GM18870 (cell line): ENCODE measurements at regions not wholly inside any gene's neighbourhood (a gene's known extent, or its start where the extent isn't known, plus 50 kb on each side); places are given as distances from the start of the nearest gene placed in this dataset.
"Not testable (repeated sequence)": the region's sequence is repeated elsewhere in the genome, so short reads cannot be mapped to it uniquely, and the experiment has no call there.

Experiments
- ATAC-seq: cut with Tn5 transposase; IDR thresholded peaks from one replicate; pipeline ENCODE4 v1.9.1; 2021; ENCODE audit warnings: moderate library complexity; ENCODE audit not compliant: unreplicated experiment

DNA sequence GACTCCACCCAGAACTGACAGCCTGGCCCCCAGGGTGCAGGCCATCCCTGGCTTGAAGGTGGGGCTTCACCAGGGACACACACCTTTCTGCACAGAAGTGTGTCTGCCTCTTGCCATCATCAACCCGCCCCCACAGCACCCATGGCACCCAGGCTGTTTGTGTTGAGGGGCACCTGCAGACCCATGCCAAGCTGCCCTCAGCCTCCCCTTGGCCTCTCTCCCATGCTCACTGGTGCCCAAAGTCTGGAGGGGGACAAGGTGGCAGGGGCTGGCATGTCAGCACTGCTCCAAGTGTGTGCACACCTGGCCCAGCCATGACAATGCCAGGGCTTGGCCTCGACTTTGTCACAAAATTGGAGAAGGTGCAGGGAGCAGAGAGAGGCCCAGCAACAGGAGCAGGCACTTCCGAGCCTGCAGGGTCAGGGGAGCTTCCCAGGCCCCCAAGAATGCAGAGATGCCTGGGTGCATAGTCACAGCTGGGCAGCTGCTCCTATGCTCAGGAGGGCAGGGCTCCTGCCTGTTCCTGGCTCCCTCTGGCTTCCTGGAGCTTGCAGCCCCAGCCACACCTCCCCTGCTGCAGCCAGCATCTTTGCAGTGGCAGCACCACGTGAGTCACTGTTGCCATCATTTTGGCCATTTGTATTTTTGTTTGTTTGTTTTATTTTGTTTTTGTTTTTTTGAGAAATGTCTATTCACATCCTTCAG is 280.6 kb upstream of the UBE2E3 start:
- ATAC-seq: no peak

DNA sequence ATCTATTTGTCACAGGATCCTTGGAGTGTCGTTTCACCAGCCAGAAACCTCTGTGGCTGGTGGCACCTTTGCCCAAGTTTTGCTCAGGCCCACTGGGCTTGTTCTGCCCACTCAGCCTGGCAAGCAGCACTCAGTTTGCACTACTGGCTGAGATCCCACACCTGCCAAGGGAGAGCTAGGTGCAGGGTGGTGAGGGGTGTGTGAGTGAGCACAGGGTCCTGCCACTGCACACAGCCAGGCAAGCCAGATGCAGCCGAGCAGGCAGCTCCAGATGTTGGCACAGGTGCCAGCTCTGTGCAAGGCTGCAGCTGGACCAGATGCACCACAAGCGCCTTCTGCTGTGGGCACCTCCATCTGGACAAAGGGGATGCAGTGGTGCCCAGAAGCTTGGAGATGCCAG is 281.7 kb upstream of the UBE2E3 start:
- ATAC-seq: no peak

DNA sequence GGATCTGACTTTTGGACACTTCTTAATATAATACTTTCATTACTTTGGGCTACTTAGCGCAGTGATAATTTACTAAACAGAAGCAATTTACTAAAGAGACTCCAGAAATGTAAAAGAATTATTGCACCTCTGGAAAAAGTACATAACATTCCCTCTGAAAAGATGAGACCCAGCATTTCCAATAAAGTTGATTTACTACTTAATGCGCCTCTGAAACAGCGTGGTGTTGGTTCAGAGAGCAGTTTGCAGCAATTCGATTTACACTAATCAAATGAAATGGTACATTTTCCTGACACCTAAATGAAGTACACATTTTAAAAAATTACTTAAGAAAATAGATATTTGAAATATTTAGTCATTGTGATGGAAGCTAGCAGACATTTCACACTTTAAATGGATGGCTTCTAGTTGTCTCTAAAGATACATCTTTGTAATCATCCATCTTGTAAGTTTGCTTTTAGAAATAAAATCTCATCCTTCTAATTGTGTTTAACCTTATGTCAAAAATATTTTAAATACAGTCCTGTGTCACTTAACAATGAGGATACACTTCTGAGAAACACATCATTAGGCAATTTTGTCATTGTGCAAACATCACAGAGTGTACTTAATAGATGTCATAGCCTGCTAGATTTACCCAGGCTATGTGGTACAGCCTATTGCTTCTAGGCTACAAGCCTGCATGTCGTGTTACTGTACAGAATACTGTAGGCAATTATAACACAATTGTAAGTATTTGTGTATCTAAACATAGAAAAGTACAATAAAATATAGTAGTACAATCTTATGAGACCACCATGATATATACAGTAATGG is 284.6 kb upstream of the UBE2E3 start:
- ATAC-seq: no peak

DNA sequence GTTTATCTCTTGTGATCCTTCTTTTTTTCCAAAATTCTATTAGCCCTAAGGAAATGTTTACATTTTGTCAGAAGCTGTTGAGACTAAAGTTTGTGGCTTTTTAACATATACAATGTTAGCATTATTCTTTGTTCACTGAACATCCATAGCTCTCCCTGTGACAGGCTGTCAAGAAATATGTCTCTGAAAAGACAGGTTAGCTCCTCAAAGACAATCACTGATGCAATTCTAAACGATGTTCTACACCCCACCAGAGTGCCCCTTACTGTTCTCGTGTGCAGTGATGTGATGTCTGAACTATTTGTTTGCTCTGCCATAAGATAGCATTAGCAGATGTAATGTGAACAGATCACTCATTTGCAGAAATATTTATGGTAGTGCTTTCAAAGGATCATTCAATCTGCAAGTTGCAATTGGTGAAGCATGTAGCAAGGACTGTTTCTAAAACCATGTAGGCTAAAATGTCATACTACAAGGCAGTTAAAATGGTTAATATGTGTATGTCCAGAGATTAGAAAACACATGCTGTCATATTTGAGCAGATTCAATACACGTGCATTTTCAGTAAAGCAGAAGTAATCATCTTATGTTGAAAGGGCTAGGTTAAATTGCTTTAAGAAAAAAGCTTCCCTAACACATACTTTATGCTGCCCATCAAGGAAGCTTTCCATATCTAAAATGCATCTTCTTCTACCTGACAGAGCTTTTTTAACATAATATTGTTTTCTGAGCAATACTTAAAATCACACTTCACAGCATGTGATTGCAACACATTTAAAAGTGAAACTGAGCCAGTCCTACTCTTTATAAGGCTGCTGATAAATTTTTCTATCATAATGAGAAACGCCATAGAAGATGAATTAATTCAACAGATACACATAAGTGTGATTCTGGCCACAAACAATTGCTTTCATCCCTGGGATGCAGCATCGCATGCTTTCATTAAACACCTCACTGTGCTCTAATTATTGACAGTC is 285.7 kb upstream of the UBE2E3 start:
- no peak for ATAC-seq

DNA sequence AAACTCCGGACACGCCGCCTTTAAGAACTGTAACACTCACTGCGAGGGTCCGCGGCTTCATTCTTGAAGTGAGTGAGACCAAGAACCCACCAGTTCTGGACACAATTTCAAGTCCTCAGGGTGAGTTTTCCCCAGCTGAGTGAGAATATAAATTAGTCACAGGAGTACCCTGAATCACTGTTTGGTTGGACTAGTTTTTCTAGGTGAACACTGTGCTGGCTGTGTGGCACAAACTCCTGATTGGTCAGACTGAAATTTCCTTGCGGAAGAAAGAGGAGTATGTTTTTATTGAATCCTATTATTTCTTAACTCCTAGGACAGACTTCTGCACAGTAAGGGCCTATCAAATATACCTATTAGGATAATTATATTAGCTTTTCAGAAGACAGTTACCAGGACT is 288.1 kb upstream of the UBE2E3 start:
- no peak for ATAC-seq

DNA sequence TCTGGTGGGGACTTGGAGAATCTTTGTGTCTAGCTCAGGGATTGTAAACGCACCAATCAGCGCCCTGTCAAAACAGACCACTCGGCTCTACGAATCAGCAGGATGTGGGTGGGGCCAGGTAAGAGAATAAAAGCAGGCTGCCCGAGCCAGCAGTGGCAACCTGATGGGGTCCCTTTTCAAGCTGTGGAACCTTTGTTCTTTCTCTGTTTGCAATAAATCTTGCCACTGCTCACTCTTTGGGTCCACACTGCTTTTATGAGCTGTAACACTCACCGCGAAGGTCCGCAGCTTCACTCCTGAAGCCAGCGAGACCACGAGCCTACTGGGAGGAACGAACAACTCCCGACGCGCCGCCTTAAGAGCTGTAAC is 288.6 kb upstream of the UBE2E3 start:
- ATAC-seq: not testable (repeated sequence)

DNA sequence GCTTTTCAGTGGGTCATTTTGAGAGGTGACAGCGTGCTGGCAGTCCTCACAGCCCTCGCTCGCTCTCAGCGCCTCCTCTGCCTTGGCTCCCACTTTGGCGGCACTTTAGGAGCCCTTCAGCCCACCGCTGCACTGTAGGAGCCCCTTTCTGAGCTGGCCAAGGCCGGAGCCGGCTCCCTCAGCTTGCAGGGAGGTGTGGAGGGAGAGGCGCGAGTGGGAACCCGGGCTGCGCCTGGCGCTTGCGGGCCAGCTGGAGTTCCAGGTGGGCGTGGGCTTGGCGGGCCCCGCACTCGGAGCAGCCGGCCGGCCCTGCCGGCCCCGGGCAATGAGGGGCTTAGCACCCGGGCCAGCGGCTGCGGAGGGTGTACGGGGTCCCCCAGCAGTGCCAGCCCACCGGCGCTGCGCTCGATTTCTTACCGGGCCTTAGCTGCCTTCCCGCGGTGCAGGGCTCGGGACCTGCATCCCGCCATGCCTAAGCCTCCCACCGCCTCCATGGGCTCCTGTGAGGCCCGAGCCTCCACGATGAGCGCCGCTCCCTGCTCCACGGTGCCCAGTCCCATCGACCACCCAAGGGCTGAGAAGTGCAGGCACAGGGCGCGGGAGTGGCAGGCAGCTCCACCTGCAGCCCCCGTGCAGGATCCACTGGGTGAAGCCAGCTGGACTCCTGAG is 289.1 kb upstream of the UBE2E3 start:
- ATAC-seq: not testable (repeated sequence)

DNA sequence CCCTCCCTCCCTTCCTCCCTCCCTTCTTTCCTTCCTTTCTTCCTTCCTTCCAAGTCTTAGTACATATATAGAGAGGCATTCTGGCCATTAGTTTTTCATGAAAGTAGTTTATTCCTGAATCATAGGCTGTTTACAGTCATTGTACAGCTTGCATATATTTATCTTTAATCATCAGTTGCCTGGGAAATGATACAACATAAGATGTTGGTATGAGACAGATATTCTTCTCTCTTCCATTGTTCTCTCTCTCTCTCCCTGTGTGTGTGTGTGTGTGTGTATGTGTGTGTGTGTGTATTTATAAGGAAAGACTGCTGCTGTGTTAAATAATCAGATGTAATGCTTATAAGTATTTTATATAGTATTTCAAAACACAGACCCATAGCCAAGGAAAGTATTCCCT is 289.8 kb upstream of the UBE2E3 start:
- ATAC-seq: no peak

DNA sequence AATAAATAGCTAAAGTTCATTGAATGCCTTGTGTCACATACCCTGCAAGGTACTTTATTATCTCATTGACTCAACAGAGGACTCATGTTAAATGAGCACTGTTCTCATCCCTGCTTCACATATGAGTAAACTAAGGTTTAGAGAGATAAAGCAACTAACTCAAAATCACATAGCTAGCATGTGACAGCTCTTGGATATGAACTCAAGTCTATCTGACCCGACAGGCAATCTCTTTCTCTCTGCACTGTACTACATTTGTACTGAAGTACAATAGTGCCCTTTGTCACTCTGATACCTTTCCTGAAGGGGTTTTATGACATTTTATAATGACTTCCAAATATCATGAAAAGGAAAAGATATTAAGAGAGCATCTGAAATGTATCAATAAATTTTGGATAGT is 297.5 kb upstream of the UBE2E3 start:
- ATAC-seq: no peak

DNA sequence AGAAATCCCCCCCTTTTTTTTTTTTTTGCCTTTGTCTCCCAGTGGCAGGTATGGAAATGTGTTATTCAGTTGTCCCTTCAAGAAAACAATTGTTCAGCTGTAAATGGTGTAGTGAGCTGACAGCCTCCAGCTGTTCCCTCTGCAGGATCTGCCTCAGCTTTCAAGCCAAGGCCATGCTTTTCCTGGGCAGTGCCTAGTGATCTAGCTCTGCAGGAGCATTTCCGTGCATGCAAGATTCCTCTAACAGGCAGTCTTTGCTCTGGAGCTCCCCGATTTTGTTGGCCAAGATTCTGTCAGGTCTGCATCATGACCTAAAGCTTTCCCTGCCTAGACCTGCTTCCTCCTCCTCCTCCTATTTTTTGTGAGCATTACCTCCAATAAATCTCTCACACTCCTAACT is 300.7 kb upstream of the UBE2E3 start:
- no peak for ATAC-seq

DNA sequence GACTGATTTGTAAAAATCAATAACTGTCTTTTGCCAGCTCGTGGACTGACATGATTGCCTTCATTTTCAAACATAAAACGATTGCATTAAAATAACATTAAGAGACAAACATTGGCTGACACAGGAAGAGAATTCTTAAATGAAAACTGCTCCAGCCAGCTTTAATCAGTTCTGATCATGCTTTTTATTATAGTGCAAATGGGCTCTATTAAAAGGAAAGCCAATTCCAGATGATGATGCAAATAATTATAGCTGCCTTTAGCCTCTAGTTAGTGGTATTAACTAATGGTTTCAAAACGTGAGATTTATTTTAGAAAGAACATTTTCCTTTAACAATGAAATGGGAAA is 301.8 kb upstream of the UBE2E3 start:
- no peak for ATAC-seq

DNA sequence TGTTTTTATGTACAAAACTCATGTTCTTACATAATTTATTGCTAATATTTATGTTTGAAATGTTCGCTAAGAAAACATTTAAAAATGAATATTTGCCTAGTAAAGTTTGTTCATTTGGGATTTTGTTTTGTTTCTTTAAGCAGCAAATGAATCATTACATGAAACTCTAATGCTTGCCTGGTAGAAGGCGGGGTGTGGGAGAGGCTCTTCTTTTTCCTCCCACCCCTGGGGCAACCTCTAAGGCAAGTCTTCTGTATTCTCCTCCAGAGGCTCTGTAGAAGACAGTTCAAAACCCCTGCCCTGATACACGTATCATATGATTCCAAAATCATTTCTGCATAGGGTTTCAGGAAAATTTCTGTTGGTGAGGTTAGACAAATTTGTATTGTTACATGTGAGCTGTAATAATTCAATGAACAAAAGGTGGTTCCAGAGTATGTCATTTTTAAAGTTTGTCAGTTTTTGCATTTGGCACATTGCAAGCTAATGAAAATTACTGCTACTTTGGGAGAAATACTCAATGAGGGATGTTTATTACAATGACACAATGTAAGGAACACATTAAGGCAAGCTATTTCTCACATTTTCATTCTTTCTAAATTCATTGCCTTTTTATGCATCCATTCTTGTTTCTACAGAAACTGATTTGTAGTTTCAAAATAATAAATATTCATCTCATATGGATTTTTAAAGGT is 302.3 kb upstream of the UBE2E3 start:
- no peak for ATAC-seq

DNA sequence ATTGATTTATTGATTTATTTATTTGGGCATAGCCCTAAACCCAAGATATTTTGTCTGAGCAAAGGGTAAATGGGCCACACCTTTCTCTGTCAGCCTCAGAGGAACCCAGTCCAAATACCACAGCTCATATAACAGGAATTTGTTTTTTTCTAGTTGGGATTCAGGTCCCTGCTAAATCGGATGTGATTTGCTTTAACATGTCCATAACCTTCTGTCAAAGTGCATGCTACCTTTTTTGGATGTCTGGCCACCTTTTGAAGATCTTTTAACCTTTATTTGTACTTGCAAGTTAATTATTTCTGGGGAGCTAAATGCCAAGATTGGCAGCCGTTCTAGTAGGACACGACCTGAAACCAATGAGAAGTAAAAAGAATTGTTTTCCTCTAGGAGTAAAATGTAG is 303.2 kb upstream of the UBE2E3 start:
- ATAC-seq: no peak

DNA sequence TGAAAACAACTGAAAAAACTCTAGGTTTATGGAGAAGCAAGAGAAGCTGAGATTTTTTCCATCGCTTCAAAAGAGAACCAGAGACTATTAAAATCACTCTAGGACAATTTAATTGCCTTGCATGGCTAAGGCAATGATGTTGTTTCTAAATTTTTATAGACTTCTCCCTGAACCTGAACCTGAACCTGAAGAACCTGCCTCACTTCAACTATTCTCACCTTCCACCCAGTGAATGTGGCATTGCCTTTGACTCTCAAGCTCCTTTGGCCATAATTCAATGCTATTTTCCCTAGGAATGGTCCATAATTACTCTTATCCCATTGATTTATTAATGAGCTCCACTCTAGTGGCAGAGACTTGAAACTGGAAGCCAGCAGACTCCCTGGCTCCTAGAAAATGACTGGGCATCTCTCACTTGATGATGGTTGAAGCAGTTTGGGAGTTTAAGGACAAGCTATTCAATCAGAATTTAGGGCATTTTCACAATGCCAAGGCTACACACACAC is 303.8 kb upstream of the UBE2E3 start:
- no peak for ATAC-seq

DNA sequence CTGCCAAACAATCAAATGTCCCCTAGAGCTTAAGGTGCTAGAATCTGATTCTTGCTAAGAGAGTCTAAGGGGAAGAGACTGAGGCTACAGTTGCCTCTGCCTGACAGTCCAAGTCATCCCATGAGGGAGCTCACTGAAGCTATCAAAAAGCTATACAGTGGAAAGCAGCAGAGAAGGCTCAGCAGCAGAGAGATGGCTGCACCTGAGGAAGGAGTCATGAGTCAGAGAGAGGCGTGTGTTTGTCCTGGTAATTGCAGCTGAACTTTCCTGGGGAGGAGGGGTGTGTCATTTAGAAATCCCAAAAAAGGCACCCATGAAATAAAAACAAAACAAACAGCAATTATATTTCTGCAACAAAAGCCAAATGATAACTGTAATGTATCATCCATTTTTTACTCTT is 305.2 kb upstream of the UBE2E3 start:
- no peak for ATAC-seq

DNA sequence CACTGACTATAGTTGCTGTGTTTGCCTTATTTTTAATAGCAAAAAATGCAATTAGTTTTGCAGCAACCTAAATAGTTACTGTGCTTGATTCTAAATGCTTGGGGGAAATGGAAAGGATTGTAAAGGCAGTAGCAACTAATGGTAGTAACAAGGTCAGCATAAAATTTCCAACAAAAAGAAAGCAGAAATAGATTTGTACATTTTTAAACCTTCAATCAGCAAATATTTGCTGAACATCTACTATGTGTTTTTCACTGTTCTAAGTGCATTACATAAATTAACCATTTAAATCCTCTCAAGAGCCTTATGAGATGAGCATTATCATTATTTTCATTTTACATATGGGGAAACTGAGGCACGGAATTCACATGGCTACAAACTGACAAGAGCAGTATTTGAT is 308.0 kb upstream of the UBE2E3 start:
- no peak for ATAC-seq

DNA sequence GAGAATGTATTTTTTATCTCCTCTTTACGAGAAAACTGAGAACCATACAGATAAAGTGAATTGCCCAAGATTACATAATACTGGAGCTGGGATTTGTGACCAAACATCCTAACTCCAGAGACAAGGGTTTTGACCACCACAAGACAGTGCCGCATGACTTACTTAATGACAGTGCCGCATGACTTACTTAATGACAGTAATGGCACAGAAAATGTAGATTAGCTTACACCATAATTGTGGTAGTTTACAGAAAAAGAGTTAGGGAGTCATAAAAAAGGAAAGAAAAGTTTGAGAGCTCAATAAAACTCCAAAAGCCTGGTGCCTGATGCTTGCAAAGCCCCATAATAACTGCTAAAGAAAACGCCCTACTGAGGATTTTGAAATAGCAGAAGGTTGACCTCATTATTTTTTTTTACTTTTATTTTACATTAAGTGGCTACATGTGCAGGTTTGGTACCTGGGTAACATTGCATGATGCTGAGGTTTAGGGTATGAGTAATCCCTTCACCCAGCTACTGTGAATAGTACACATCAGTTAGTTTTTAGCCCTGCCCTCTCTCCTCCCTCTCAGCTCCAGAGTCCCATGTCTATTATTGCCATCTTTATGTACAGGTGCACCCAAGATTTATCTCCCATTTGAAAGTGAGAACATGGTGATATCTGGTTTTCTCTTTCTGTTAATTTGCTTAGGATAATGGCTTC is 310.0 kb upstream of the UBE2E3 start:
- no peak for ATAC-seq

DNA sequence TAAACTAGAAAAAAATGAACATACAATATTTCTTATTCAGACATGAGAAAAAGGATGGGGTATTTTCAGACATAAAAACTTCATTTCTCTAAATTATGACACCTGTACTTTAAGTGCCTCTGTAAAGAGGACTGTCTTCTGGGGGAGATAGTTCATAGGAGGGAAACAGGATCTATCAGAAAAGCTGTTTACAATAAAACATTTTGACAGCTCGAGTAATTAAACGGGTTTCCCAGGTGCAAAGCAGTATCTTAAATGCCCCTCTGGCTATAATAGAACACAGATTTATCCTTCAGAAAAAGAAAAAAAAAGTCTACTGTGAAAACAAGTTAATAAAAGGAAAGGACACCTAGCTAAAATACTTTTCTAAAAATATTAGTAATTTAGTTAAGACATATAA is 311.4 kb upstream of the UBE2E3 start:
- ATAC-seq: no peak

DNA sequence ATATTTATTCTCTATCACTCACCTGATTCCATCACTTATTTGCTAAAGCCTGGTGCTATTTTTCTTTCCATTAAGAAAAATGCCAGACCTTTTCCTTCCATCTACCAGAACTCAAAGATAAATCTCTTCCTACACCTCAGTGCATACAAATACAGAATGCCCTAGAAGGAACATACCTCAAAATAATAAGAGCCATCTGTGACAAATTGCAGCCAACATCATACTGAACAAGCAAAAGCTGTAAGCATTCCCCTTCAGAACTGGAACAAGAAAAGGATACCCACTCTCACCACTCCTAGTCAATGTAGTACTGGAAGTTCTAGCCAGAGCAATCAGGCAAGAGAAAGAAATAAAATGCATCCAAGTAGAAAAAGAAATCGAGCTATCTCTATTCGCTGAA is 315.9 kb upstream of the UBE2E3 start:
- no peak for ATAC-seq
